Retina (tissue), 1 donor: ENCODE measurements at regions not wholly inside any gene's neighbourhood (a gene's known extent, or its start where the extent isn't known, plus 50 kb on each side); places are given as distances from the start of the nearest gene placed in this dataset.

Source experiments
- DNase-seq: peaks from one replicate; pipeline ENCODE4 v3.0.0-alpha.2; 2016

- no peak for DNase-seq
Observed at GRCh38 chr11:35077709-35078469, 61.1 kb upstream of the CD44 start.

GRCh38 chr11:35078470-35078735, 60.6 kb upstream of the CD44 start:
- DNase-seq = no peak

DNA sequence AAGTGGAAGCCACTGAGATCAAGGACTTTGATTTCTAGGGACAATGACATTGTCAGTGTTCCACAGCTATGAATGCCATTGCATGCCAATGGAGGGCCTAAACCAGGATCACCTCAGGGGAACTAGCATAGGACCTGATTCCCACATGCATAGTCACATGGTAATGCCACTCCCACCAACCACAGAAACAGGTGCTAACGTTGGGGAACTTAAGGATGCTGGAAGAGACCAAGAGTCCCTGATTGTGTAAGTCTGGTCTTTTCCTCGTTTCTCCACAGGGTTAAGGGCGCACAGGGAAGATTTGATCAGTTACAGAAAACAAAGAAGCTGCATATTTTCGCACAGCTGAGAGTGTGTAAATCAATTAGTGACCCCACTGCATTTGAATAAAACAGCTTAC, 59.4 kb upstream of the CD44 start:
- DNase-seq = no peak

- no peak for DNase-seq
Observed at GRCh38 chr11:35082321-35083180, 56.4 kb upstream of the CD44 start.

DNA sequence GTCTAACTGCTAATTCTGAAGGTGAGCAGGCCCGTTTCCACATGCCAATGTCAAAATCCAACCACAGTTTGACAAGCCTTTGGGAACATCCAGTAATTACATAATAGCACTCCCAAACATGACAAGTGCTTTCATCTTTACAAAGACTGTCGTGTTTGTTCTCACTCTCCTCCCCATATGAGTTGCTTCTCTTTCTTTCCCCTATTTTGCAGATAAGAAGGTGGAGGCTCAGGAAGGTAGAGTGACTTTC, 55.9 kb upstream of the CD44 start:
- no peak for DNase-seq

- DNase-seq = no peak
Observed at GRCh38 chr11:35083431-35084238, 55.3 kb upstream of the CD44 start.

- no peak for DNase-seq
Observed at GRCh38 chr11:35084817-35085440, 54.0 kb upstream of the CD44 start.

GRCh38 chr11:35085531-35086165, 53.3 kb upstream of the CD44 start:
- no peak for DNase-seq

GRCh38 chr11:35087648-35088047, 51.3 kb upstream of the CD44 start:
- no peak for DNase-seq

DNA sequence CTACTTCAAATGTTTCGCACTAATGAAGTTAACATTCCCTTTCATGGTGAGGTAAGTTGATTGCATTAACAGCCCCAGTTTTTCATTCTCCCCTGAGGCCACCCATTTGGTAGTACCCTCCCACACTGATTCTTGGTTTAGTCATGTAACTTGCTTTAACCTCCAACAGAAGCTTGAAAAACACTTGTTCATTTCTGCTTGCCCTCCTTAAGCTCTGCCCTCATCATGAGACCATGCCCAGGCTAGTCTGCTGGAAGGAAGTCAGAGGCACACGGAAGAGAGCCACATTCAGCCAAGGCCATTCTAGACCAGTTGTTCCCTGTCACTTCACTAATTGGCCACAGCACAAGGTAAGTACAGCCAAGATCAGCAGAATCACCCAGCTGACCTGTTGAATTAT, 50.7 kb upstream of the CD44 start:
- DNase-seq = no peak

DNA sequence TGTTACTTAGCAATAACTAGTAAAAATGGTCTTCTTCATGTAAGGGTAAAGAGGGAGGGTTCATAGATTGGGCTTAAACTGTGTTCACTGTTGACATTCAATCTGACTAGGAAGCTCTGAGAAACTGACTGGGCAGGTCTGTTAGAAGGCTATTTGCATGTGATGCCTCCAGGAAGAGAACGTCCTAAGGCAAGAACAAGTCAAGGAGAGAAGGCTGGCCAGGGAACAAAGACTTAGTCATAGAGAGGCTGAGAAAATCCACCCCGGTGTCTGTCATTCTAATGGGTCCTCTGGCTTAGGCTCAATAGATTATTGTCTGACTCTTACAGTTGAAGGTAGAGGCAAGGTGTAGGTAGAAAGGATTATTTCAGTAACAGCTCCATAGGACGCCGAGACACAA, 50.3 kb upstream of the CD44 start:
- DNase-seq = no peak
